Parathyroid adenoma (tissue), 2 donors: ENCODE measurements at regions not wholly inside any gene's neighbourhood (a gene's known extent, or its start where the extent isn't known, plus 50 kb on each side); places are given as distances from the start of the nearest gene placed in this dataset.

Source experiments
- H2AFZ ChIP-seq: fragments of 300-600 bp; sonication (generic); one replicate; pipeline ENCODE4 v1.7.0; 2017; ENCODE audit warnings: antibody characterized with exemption, mild to moderate bottlenecking
- H3K27ac ChIP-seq: fragments of 300-600 bp; sonication (generic); one replicate; pipeline ENCODE4 v1.7.0; 2017
- H3K27me3 ChIP-seq: fragments of 300-600 bp; sonication (generic); one replicate; pipeline ENCODE4 v1.7.0; 2017; ENCODE audit warnings: low read length; ENCODE audit not compliant: control insufficient read depth, insufficient read depth
- H3K36me3 ChIP-seq: fragments of 300-600 bp; sonication (generic); one replicate; pipeline ENCODE4 v1.7.0; 2017; ENCODE audit warnings: low read length; ENCODE audit not compliant: control insufficient read depth, insufficient read depth
- H3K4me1 ChIP-seq: fragments of 300-600 bp; sonication (generic); one replicate; pipeline ENCODE4 v1.7.0; 2017; ENCODE audit warnings: control low read depth
- H3K4me2 ChIP-seq: fragments of 300-600 bp; sonication (generic); one replicate; pipeline ENCODE4 v1.7.0; 2017; ENCODE audit warnings: low read length
- H3K4me3 ChIP-seq: fragments of 300-600 bp; sonication (generic); one replicate; pipeline ENCODE4 v1.7.0; 2017; ENCODE audit warnings: low read depth, low read length
- H3K79me2 ChIP-seq: fragments of 300-600 bp; sonication (generic); one replicate; pipeline ENCODE4 v1.7.0; 2017; ENCODE audit warnings: control low read depth
- H3K9ac ChIP-seq: fragments of 300-600 bp; sonication (generic); one replicate; pipeline ENCODE4 v1.7.0; 2017; ENCODE audit warnings: mild to moderate bottlenecking
- H3K9me3 ChIP-seq: fragments of 300-600 bp; sonication (generic); one replicate; pipeline ENCODE4 v1.7.0; 2017; ENCODE audit warnings: low read length; ENCODE audit not compliant: control insufficient read depth
- TF ChIP-seq, protein P1 (sequence below): fragments of 300-600 bp; sonication (generic); IDR thresholded peaks from one replicate; pipeline ENCODE4 v1.7.0; 2017; ENCODE audit warnings: antibody characterized with exemption, mild to moderate bottlenecking
- donor health status: primary hyperparathyroidism.

DNA sequence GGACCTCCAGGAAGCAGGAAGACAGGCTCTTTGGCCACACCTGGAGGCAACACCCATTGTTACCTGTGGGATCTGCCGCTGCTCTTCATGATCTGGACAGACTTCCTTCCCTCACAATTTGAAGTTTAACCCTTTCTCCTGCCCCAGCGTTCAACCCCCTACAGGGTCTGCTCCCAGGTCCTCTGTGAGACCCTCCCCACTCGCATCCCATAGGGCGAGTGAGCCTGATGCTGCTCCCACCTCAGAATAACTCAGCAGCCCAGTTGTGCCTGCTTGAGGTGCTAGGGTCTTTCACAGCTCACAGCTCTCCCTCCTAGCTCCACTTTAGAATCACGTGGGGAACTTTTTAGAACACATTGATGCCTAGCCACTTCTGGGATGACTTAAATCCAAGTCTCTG is 61.8 kb upstream of the C10orf90 start:
- Histone ChIP-seq H3K79me2 (no peaks in the 10 kb centered on the region), H3K9me3 (no peaks in the 10 kb centered on the region), H3K4me3 (no peak overlapping the region), H3K9ac (no peak overlapping the region), H2AFZ (no peak overlapping the region), H3K36me3 (no peaks in the 10 kb centered on the region), H3K4me2 (no peak overlapping the region), H3K4me1 (no peaks in the 10 kb centered on the region), H3K27ac (no peak overlapping the region), H3K27me3 (no peaks in the 10 kb centered on the region)
- TF ChIP-seq, protein P1, sequence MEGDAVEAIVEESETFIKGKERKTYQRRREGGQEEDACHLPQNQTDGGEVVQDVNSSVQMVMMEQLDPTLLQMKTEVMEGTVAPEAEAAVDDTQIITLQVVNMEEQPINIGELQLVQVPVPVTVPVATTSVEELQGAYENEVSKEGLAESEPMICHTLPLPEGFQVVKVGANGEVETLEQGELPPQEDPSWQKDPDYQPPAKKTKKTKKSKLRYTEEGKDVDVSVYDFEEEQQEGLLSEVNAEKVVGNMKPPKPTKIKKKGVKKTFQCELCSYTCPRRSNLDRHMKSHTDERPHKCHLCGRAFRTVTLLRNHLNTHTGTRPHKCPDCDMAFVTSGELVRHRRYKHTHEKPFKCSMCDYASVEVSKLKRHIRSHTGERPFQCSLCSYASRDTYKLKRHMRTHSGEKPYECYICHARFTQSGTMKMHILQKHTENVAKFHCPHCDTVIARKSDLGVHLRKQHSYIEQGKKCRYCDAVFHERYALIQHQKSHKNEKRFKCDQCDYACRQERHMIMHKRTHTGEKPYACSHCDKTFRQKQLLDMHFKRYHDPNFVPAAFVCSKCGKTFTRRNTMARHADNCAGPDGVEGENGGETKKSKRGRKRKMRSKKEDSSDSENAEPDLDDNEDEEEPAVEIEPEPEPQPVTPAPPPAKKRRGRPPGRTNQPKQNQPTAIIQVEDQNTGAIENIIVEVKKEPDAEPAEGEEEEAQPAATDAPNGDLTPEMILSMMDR: no peak

DNA sequence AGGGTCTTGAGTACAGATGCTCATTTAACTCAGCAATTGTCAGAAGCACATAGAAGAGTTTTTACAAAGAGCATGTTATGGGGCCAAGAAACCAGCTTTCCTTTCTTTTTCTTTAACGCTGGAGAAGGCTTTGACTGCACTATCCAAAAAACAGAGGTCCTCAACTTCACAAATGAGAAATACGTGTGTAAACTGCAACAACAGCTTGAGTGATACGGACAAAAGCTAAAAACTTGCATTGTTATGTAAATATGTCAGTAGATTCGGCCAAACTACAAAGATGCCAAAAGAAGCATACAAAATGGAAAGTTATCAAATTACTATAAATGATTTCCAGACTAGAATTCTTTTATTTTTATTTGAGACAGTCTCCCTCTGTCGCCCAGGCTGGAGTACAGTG is 62.4 kb upstream of the C10orf90 start:
- Histone ChIP-seq H3K4me3 (no peak overlapping the region), H3K79me2 (no peaks in the 10 kb centered on the region), H2AFZ (no peak overlapping the region), H3K27ac (no peak overlapping the region), H3K36me3 (no peaks in the 10 kb centered on the region), H3K27me3 (no peaks in the 10 kb centered on the region), H3K9ac (no peak overlapping the region), H3K4me2 (no peak overlapping the region), H3K9me3 (no peaks in the 10 kb centered on the region), H3K4me1 (no peaks in the 10 kb centered on the region)
- TF ChIP-seq, protein P1: no peak

DNA sequence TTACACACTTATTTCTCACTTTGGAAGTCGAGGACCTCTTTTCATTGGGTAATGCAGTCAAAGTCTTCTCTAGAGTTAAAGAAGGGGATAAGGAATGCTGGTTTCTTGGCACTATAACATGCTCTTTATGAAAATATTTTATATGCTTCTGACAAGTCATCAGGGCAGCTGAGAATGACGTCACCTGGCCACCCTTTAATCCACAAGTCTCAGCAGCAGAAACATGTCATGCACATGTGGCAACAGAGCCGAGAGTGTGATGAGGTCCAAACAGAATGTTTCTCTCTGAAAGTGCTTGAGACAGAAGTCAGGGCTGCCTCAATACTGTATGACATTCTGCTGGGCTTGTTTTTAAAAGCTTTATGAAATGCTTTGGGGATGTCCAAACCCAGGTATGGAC is 63.5 kb upstream of the C10orf90 start:
- Histone ChIP-seq H3K4me2 (no peak overlapping the region), H3K79me2 (no peaks in the 10 kb centered on the region), H3K4me1 (no peaks in the 10 kb centered on the region), H3K27ac (no peak overlapping the region), H3K4me3 (no peak overlapping the region), H3K9ac (no peak overlapping the region), H2AFZ (no peak overlapping the region), H3K36me3 (no peaks in the 10 kb centered on the region), H3K9me3 (no peaks in the 10 kb centered on the region), H3K27me3 (no peaks in the 10 kb centered on the region)
- TF ChIP-seq, protein P1: no peak

DNA sequence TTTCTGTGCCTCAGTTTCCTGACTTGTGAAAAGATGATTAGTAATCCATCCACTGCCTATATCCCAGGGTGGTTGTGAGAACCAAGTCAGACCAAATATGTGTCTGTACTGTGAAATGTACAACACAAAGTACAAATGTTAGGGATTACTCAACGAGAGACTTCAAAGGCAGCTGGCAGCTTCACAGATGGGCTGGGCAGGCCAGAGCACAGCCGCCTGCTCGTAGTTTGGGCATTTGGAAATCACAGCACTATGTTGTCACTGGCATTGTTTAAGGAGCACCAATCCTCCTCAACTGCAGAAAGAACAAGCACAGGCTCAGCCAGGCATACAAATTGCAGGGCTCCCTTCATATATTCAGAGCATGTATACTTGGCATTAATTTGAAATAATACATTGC is 64.5 kb upstream of the C10orf90 start:
- Histone ChIP-seq H3K4me1 (no peaks in the 10 kb centered on the region), H3K36me3 (no peaks in the 10 kb centered on the region), H3K27me3 (no peaks in the 10 kb centered on the region), H3K79me2 (no peaks in the 10 kb centered on the region), H3K4me3 (no peak overlapping the region), H3K9me3 (no peaks in the 10 kb centered on the region), H3K27ac (no peak overlapping the region), H3K4me2 (no peak overlapping the region), H3K9ac (no peak overlapping the region), H2AFZ (no peak overlapping the region)
- TF ChIP-seq, protein P1: no peak

DNA sequence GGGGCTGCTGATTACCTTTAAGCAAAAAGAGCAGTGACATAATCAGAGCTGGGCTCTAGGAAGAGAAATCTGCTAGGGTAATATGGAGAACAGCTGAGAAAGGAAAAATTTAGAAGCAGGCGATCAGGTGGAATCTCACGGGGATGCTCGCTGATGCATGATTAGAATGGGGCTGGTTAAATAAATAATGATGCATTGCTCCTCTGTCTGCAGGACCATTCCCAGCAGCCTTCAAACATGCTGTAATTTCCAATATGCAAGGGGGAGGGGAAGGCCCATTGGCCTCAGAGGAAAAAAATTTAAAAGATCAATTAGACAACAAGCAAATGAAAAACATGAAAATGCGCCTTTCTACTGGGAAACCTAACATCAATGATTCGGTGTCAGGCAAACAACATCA is 65.6 kb upstream of the C10orf90 start:
- Histone ChIP-seq H3K4me1 (no peaks in the 10 kb centered on the region), H3K9ac (no peak overlapping the region), H3K4me3 (no peak overlapping the region), H2AFZ (no peak overlapping the region), H3K27me3 (no peaks in the 10 kb centered on the region), H3K4me2 (no peak overlapping the region), H3K27ac (no peak overlapping the region), H3K36me3 (no peaks in the 10 kb centered on the region), H3K79me2 (no peaks in the 10 kb centered on the region), H3K9me3 (no peaks in the 10 kb centered on the region)
- TF ChIP-seq, protein P1: no peak
